Left lobe of liver (tissue), 2 donors: ENCODE measurements at regions not wholly inside any gene's neighbourhood (a gene's known extent, or its start where the extent isn't known, plus 50 kb on each side); places are given as distances from the start of the nearest gene placed in this dataset.

Source experiments
- ATAC-seq: fragments of 200-7000 bp; cut with Tn5 transposase; one replicate; pipeline ENCODE4 v1.9.1; 2020; ENCODE audit warnings: mild to moderate bottlenecking, moderate library complexity
- DNase-seq: peaks from one replicate; pipeline ENCODE4 v3.0.0-alpha.2; 2020; ENCODE audit warnings: low spot score
- donor health status: DM: no; HTN: no; CAD: no; lungs with moderate emphysema.
- donor health status: DM: no; HTN: yes; CAD: no.

- ATAC-seq, result no peak
- DNase-seq, result peak; percentile 18
These were observed 162.7 kb downstream of the MACROH2A1 start for GRCh38 chr5:135236228-135236907.

- no peak for ATAC-seq
- DNase-seq, result peak; percentile 23
These were observed 163.3 kb downstream of the MACROH2A1 start for GRCh38 chr5:135235551-135236227.

- no peak for ATAC-seq
These were observed 164.2 kb downstream of the MACROH2A1 start for GRCh38 chr5:135234666-135235401.

GRCh38 chr5:135234242-135234641 lies 164.8 kb downstream of the MACROH2A1 start:
- DNase-seq, result no peak
- ATAC-seq, result no peak

More at GRCh38 chr5:135234666-135235401, 164.2 kb downstream of the MACROH2A1 start:
- no peak for DNase-seq

GRCh38 chr5:135233477-135233876 lies 165.6 kb downstream of the MACROH2A1 start:
- DNase-seq (no peak), ATAC-seq (no peak)

GRCh38 chr5:135232958-135233357 lies 166.1 kb downstream of the MACROH2A1 start:
- ATAC-seq, result no peak
- no peak for DNase-seq

GRCh38 chr5:135231289-135231688 lies 167.7 kb downstream of the MACROH2A1 start:
- no peak for DNase-seq
- ATAC-seq, result no peak

- DNase-seq, result no peak
- peak; percentile 24 for ATAC-seq
These were observed 168.6 kb downstream of the MACROH2A1 start for GRCh38 chr5:135230251-135230925.

GRCh38 chr5:135229679-135230132 lies 169.3 kb downstream of the MACROH2A1 start:
- DNase-seq (no peak), ATAC-seq (no peak)

- no peak for ATAC-seq
These were observed 169.9 kb downstream of the MACROH2A1 start for GRCh38 chr5:135229122-135229521.

GRCh38 chr5:135228222-135228621 lies 170.8 kb downstream of the MACROH2A1 start:
- ATAC-seq, result no peak
- no peak for DNase-seq

More at GRCh38 chr5:135229122-135229521, 169.9 kb downstream of the MACROH2A1 start:
- no peak for DNase-seq

- ATAC-seq, result no peak
- no peak for DNase-seq
These were observed 171.7 kb downstream of the MACROH2A1 start for GRCh38 chr5:135227064-135228022.

- ATAC-seq, result no peak
- DNase-seq, result no peak
These were observed 173.0 kb downstream of the MACROH2A1 start for GRCh38 chr5:135225856-135226560.

GRCh38 chr5:135223891-135224625 lies 175.0 kb downstream of the MACROH2A1 start:
- ATAC-seq (no peak), DNase-seq (peak; percentile 19)

GRCh38 chr5:135223404-135223803 lies 175.6 kb downstream of the MACROH2A1 start:
- ATAC-seq (no peak), DNase-seq (peak; percentile 23)

- no peak for ATAC-seq
- DNase-seq, result peak; percentile 16
These were observed 176.3 kb downstream of the MACROH2A1 start for GRCh38 chr5:135222771-135223170.

- ATAC-seq (no peak), DNase-seq (peak; percentile 35)
These were observed 176.8 kb downstream of the MACROH2A1 start for GRCh38 chr5:135222171-135222681.

GRCh38 chr5:135221696-135222095 lies 177.3 kb downstream of the MACROH2A1 start:
- ATAC-seq (no peak), DNase-seq (peak; percentile 15)

GRCh38 chr5:135221187-135221473 lies 177.9 kb downstream of the MACROH2A1 start:
- no peak for ATAC-seq
- peak; percentile 4 for DNase-seq
